Panc1 (cell line): ENCODE measurements at regions not wholly inside any gene's neighbourhood (a gene's known extent, or its start where the extent isn't known, plus 50 kb on each side); places are given as distances from the start of the nearest gene placed in this dataset.
A peak's percentile ranks its signal among the peaks of the same experiment; 100 is the strongest.
"Not testable (repeated sequence)": the region's sequence is repeated elsewhere in the genome, so short reads cannot be mapped to it uniquely, and the experiment has no call there.

ENCODE experiments used
- ATAC-seq: fragments of 200-7000 bp; cut with Tn5 transposase; 2 replicates; pipeline ENCODE4 v1.9.1; 2020; ENCODE audit warnings: mild to moderate bottlenecking, moderate library complexity
- BruUV-seq: library from RNA; stranded (reverse); fragments of 400-500 nt; replicated peaks from 2 replicates; lab custom pipeline; 2021; lab: Mats Ljungman, UMichigan
- CTCF ChIA-PET: fragments of 300-600 bp; sonication (Branson Sonifier 250); formaldehyde crosslinking; loops from one replicate; lab custom pipeline; 2022; ENCODE audit warnings: antibody characterized with exemption; lab: Charles Lee
- POLR2A ChIA-PET: fragments of 300-600 bp; sonication (Branson Sonifier 250); formaldehyde crosslinking; loops from one replicate; lab custom pipeline; 2022; ENCODE audit warnings: antibody characterized with exemption; lab: Charles Lee
- DNase-seq: peaks from one replicate; pipeline ENCODE4 v3.0.0-alpha.2; 2010; ENCODE audit warnings: low read depth, low spot score
- H3K27ac ChIP-seq: 2 replicates; pipeline ENCODE4 v1.5.1; 2011; ENCODE audit warnings: mild to moderate bottlenecking, low read length, inconsistent platforms
- H3K27me3 ChIP-seq: fragments of 200-500 bp; sonication (Bioruptor generic); 2 replicates; pipeline ENCODE4 v1.6.0; 2014; ENCODE audit warnings: low read length, inconsistent platforms; ENCODE audit not compliant: control insufficient read depth, insufficient read depth
- H3K36me3 ChIP-seq: fragments of 200-500 bp; sonication (Bioruptor generic); 2 replicates; pipeline ENCODE4 v1.5.1; 2014; ENCODE audit warnings: inconsistent platforms, mild to moderate bottlenecking, low read length, moderate library complexity; ENCODE audit not compliant: control insufficient read depth, insufficient read depth
- H3K4me1 ChIP-seq: 2 replicates; pipeline ENCODE4 v1.5.1; 2011; ENCODE audit warnings: inconsistent platforms, mild to moderate bottlenecking, low read length, moderate library complexity; ENCODE audit not compliant: control insufficient read depth, insufficient read depth
- H3K4me3 ChIP-seq, 2 experiments: 2 replicates each; pipeline ENCODE4 v1.5.1; 2011 to 2012; ENCODE audit warnings: low read depth in 2 of 2, low read length in 2 of 2, mild to moderate bottlenecking in 2 of 2, inconsistent platforms in 1 of 2, moderate library complexity in 1 of 2
- H3K9me3 ChIP-seq: fragments of 200-500 bp; sonication (Bioruptor generic); 2 replicates; pipeline ENCODE4 v1.5.1; 2014; ENCODE audit warnings: low read depth, mild to moderate bottlenecking, inconsistent platforms, low read length, moderate library complexity; ENCODE audit not compliant: control insufficient read depth, insufficient read depth
- POLR2AphosphoS5 ChIP-seq: IDR thresholded peaks from 2 replicates; pipeline ENCODE4 v1.6.1; 2012; ENCODE audit warnings: mild to moderate bottlenecking, low read depth, low read length, moderate library complexity
- REST ChIP-seq, 2 experiments: IDR thresholded peaks; 2 replicates each; pipeline ENCODE4 v1.6.1; 2011 to 2012; ENCODE audit warnings: low read depth in 2 of 2, control low read depth in 1 of 2, low read length in 1 of 2, mild to moderate bottlenecking in 1 of 2, moderate library complexity in 1 of 2; ENCODE audit not compliant: insufficient read depth in 1 of 2
- SIN3A ChIP-seq: IDR thresholded peaks from 2 replicates; pipeline ENCODE4 v1.6.1; 2012; ENCODE audit warnings: low read depth, mild to moderate bottlenecking, low read length, moderate library complexity, borderline replicate concordance; ENCODE audit not compliant: insufficient read depth
- TCF7L2 ChIP-seq: IDR thresholded peaks from 2 replicates; pipeline ENCODE4 v1.6.1; 2011; ENCODE audit warnings: mild to moderate bottlenecking, low read depth, low read length, inconsistent platforms
- in situ Hi-C: cut with HindIII; loops from 2 replicates; pipeline ENCODE4 v1.10.0; 2016; ENCODE audit warnings: low sequenced_read_pairs, low pct_unique_long_range_greater_than_20kb
- intact Hi-C: fragments of 100-400 bp; cut with micrococcal nuclease; formaldehyde crosslinking; loops from one replicate; pipeline ENCODE4 v1.10.0; 2022; ENCODE audit not compliant: unreplicated experiment
- TF ChIP-seq, protein P1 (sequence below): fragments of 450-650 bp; IDR thresholded peaks from 2 replicates; pipeline ENCODE4 v1.5.1; 2017; ENCODE audit warnings: mild to moderate bottlenecking

DNA sequence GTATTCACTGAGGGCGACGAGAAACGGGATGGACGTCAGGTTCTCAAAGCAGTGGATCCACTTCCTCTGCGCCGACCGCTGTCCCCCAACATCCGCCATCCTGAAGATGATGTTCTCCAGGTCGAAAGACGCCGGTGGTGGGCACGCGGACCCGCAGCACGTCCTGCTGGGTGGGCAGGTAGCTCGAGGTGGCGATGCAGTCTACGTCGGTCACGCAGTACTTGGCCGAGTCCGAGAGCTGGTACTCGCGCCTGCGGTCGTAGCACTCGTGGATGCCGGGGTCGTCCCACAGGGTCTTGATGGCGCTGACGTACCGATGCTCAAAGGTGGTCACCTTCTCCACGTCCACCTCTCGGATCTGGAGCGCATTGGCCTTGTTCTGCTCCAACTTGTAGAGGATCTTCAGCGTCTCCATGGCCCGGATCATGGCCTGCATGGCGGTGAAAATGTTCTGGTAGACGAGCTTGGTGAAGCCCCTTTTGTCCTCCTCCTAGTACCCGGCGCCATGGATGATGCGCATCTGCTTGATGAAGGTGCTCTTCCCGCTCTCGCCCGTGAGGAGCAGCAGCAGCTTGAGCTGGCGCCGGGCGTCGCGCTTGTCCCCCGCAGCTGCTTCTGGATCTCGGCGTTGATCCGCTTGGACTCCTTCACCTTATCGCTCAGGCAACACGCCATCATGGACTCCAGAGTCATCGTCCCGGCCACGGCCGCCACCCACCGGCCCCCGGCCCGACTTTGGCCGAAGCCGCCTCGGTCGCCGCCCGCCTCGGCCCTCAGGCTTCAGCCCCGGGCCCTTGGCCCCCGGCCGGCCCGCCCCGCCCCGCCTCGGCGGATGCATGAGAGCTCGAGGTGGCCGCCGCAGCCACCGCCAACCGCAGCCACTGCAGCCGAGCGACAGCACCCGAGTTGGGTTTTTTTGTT, 122.9 kb upstream of the KCTD7 start:
- CTCF ChIA-PET = no interaction called here
- Histone ChIP-seq H3K4me1 (no peaks in the 10 kb centered on the region), H3K9me3 (no peaks in the 10 kb centered on the region), H3K27ac (no peak overlapping the region), H3K27me3 (no peaks in the 10 kb centered on the region), H3K36me3 (no peaks in the 10 kb centered on the region), H3K4me3 (peak overlapping the region; percentile 12 to 25)
- intact Hi-C loops = no loop called here
- in situ Hi-C loops = no loop called here
- POLR2A ChIA-PET = no interaction called here
- TF ChIP-seq REST (IDR thresholded peaks at IDR 0.05; ENCODE audit: insufficient read depth in 1 of 2, low read depth in 2 of 2, low read length in 1 of 2) (no peak), SIN3A (no peak), TCF7L2 (no peak), POLR2AphosphoS5 (no peak)
- TF ChIP-seq, protein P1, sequence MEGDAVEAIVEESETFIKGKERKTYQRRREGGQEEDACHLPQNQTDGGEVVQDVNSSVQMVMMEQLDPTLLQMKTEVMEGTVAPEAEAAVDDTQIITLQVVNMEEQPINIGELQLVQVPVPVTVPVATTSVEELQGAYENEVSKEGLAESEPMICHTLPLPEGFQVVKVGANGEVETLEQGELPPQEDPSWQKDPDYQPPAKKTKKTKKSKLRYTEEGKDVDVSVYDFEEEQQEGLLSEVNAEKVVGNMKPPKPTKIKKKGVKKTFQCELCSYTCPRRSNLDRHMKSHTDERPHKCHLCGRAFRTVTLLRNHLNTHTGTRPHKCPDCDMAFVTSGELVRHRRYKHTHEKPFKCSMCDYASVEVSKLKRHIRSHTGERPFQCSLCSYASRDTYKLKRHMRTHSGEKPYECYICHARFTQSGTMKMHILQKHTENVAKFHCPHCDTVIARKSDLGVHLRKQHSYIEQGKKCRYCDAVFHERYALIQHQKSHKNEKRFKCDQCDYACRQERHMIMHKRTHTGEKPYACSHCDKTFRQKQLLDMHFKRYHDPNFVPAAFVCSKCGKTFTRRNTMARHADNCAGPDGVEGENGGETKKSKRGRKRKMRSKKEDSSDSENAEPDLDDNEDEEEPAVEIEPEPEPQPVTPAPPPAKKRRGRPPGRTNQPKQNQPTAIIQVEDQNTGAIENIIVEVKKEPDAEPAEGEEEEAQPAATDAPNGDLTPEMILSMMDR = no peak
- ATAC-seq (peak; percentile 66), DNase-seq (no peak)
- BruUV-seq = no TSS peak

- H3K9me3 ChIP-seq, in situ Hi-C loops, CTCF ChIA-PET, H3K36me3 ChIP-seq, BruUV-seq, DNase-seq, H3K4me1 ChIP-seq, H3K4me3 ChIP-seq, ATAC-seq, H3K27ac ChIP-seq, intact Hi-C loops, H3K27me3 ChIP-seq: not testable (repeated sequence)
- POLR2A ChIA-PET = interaction anchor here (0.6 kb wide), 1 partner anchor 259 kb away, joined by 3 read pairs; no protein-coding TSS in a partner anchor
Observed at GRCh38 chr7:66506703-66507102, 122.0 kb upstream of the KCTD7 start.

GRCh38 chr7:66507764-66508296, 120.9 kb upstream of the KCTD7 start:
- TF ChIP-seq TCF7L2 (no peak), REST (IDR thresholded peaks at IDR 0.05; ENCODE audit: insufficient read depth in 1 of 2, low read depth in 2 of 2, low read length in 1 of 2) (no peak), POLR2AphosphoS5 (no peak), SIN3A (no peak)
- TF ChIP-seq, protein P1 = no peak
- POLR2A ChIA-PET = no interaction called here
- Histone ChIP-seq H3K27ac (no peak overlapping the region), H3K4me1 (no peaks in the 10 kb centered on the region), H3K4me3 (no peak overlapping the region), H3K27me3 (no peaks in the 10 kb centered on the region), H3K36me3 (no peaks in the 10 kb centered on the region), H3K9me3 (no peaks in the 10 kb centered on the region)
- ATAC-seq (no peak), DNase-seq (no peak)
- in situ Hi-C loops (no loop called here), intact Hi-C loops (no loop called here)
- CTCF ChIA-PET = interaction anchor here (0.5 kb wide), 1 partner anchor 13 kb away, joined by 6 read pairs; no protein-coding TSS in a partner anchor
- BruUV-seq = no TSS peak
